ENCODE measurements at regions not wholly inside any gene's neighbourhood (a gene's known extent, or its start where the extent isn't known, plus 50 kb on each side); places are given as distances from the start of the nearest gene placed in this dataset.
"Not testable (repeated sequence)": the region's sequence is repeated elsewhere in the genome, so short reads cannot be mapped to it uniquely, and the experiment has no call there.

DNA sequence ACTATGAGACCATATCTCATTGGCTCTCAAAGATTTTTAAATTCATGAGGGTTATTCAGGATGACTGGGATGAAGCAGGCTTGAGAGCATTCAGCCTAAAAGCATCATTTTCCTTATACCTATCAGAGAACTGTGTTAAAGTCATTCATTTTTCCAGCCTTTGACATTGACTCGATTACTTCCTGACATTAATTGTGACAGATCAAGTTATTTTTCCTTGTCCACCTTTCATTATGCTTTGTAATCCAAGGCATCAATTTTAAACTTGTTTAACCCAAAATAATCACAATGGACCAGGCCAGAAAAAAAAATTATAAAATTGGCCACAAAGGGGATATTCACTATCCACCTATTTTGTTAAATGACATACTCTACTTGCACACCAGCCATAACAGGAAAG is 1606.8 kb upstream of the PIK3C3 start:
- H3K27ac Mint-ChIP-seq, result no peak overlapping the region
- H3K9me3 Mint-ChIP-seq, result peaks cover 7 to 16% of the 10 kb centered on the region in 2 donors
- ATAC-seq (replicated peaks) (no peak), DNase-seq (no peak)
- no peaks in the 10 kb centered on the region for H3K27me3 Mint-ChIP-seq
- no peaks in the 10 kb centered on the region for H3K4me1 Mint-ChIP-seq (ENCODE audit: low read depth in 2 of 2)
- H3K36me3 Mint-ChIP-seq (ENCODE audit: insufficient read depth), result no peaks in the 10 kb centered on the region
- no peak overlapping the region for H3K4me3 Mint-ChIP-seq

DNA sequence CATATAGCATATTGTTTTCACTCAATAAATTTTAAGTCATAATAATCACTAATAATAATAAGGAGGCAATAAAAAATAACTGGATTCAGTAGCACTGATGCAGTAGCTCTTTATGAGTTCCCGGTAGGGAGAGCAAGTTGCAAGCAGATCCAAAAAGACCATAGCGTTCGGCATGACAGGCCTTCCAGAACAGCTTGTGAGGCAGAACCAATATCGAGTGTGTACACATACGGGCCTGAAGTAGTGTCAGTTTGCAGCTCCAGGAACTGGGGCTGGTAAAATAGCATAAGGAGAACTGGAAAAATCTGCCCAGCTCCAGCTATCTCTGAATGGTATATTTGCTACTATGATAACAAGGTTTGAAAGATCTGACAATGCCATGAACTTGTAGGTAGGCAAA is 1607.8 kb upstream of the PIK3C3 start:
- ATAC-seq (replicated peaks), result no peak
- Mint-ChIP-seq H3K4me3 (no peak overlapping the region), H3K27me3 (no peaks in the 10 kb centered on the region), H3K4me1 (ENCODE audit: low read depth in 2 of 2) (no peaks in the 10 kb centered on the region), H3K36me3 (ENCODE audit: insufficient read depth) (no peaks in the 10 kb centered on the region), H3K27ac (no peak overlapping the region), H3K9me3 (peaks cover 11 to 20% of the 10 kb centered on the region in 2 donors)
- DNase-seq, result no peak

DNA sequence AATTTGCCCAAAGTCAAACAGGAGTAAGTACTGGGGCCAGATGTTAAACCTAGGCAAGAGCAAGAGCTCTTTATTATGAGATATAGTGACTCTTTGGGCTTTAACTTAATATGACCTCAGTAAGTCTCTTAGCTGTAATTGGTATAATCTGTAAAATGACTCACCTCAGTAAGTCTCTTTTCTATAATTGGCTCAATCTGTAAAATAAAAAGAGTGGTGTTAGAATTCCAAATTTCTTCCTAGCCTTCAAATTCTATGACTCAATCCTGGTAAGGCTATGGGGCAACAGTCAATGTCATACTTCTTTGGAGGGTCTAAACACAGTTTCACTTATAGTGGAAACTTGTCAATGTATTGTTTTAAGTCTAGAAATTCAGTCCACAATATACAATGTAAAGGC is 1608.9 kb upstream of the PIK3C3 start:
- no peaks in the 10 kb centered on the region for H3K4me1 Mint-ChIP-seq (ENCODE audit: low read depth in 2 of 2)
- ATAC-seq (replicated peaks) (no peak), DNase-seq (no peak)
- H3K9me3 Mint-ChIP-seq, result peaks cover 12 to 27% of the 10 kb centered on the region in 2 donors
- no peak overlapping the region for H3K4me3 Mint-ChIP-seq
- H3K27me3 Mint-ChIP-seq, result no peaks in the 10 kb centered on the region
- H3K36me3 Mint-ChIP-seq (ENCODE audit: insufficient read depth), result no peaks in the 10 kb centered on the region
- H3K27ac Mint-ChIP-seq, result no peak overlapping the region

DNA sequence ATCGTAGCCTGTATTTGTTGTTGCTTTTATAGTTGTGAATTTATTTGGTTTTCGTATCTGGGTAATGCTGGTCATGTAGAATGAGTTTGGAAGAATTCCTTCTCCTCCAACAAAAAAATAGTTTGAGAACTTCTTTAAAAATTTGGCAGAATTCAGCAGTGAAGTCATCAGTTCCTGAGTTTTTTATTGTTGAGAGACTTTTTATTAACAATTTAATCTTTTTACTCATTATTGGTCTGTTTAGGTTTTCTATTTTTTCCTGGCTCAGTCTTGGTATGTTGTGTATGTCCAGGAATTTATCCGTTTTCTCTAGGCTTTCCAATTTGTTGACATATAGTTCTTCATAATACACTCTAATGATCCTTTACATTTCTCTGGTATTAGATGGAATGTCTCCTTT is 1613.3 kb upstream of the PIK3C3 start:
- Mint-ChIP-seq H3K4me3 (no peak overlapping the region), H3K4me1 (ENCODE audit: low read depth in 2 of 2) (no peaks in the 10 kb centered on the region), H3K9me3 (peaks cover 8 to 33% of the 10 kb centered on the region in 2 donors), H3K27me3 (no peaks in the 10 kb centered on the region), H3K27ac (no peak overlapping the region), H3K36me3 (ENCODE audit: insufficient read depth) (no peaks in the 10 kb centered on the region)
- no peak for ATAC-seq (replicated peaks)
- no peak for DNase-seq

DNA sequence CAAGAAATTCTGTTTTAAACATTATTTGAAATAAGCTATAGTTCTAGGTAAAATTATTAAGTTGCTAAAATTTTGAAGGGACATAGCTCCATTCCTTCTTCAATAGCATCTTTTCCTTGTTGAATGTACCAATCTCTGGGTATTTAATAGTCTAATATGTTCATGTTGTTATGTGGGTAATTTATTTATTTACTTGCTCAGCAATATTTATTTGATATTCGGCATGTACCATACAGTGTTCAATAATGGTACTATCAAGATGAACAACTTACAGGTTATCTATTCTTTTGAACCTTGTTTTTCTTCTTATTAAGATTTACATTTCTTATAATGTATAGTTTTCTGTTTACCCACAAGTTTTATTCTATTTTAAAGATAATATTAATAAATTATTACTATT is 1616.8 kb upstream of the PIK3C3 start:
- ATAC-seq (replicated peaks) (no peak), DNase-seq (no peak)
- Mint-ChIP-seq H3K4me1 (ENCODE audit: low read depth in 2 of 2) (no peaks in the 10 kb centered on the region), H3K4me3 (no peak overlapping the region), H3K27ac (no peak overlapping the region), H3K9me3 (peaks cover 11 to 33% of the 10 kb centered on the region in 2 donors), H3K27me3 (no peaks in the 10 kb centered on the region), H3K36me3 (ENCODE audit: insufficient read depth) (no peaks in the 10 kb centered on the region)

DNA sequence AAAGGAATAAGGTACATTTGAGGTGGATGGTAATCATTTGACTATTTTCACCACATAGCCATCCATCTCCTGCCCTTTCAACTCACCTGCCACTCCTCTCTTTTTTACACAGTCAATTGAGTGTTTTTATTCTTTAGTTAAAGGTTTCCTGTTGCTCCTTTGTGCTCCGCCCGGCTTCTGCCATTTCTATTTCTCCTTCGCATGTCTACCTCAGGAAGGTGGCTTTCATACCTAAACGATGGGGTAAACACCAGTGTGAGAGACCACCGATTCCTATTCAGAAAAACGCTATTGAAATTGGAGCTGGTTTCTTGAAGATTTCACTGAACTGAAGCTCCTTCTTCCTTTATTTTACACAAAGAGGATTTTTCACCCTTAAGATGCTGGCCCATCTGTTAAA is 1628.0 kb upstream of the PIK3C3 start:
- H3K27me3 Mint-ChIP-seq, result no peaks in the 10 kb centered on the region
- ATAC-seq (replicated peaks) (no peak), DNase-seq (no peak)
- peaks cover 0 to 9% of the 10 kb centered on the region in 2 donors for H3K9me3 Mint-ChIP-seq
- H3K4me1 Mint-ChIP-seq (ENCODE audit: low read depth in 2 of 2), result no peaks in the 10 kb centered on the region
- H3K4me3 Mint-ChIP-seq, result no peak overlapping the region
- H3K27ac Mint-ChIP-seq, result no peak overlapping the region
- no peaks in the 10 kb centered on the region for H3K36me3 Mint-ChIP-seq (ENCODE audit: insufficient read depth)

DNA sequence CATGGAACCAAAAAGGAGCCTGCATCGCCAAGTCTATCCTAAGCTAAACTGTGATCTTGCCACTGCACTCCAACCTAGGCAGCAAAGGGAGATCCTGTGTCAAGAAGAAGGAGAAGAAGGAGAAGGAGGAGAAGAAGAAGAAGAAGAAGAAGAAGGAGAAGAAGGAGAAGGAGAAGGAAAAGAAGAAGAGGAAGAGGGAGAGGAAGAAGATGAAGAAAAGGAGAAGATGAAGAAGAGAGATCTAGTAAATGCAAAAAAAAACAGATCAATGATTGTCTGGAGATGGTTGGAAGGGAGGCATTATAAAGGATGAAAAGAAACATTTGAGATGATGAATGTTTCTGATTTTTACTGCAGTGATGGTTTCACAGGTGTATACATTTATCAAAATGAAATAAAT is 1629.0 kb upstream of the PIK3C3 start:
- DNase-seq (no peak), ATAC-seq (replicated peaks) (no peak)
- H3K27me3 Mint-ChIP-seq, result no peaks in the 10 kb centered on the region
- H3K4me1 Mint-ChIP-seq (ENCODE audit: low read depth in 2 of 2), result no peaks in the 10 kb centered on the region
- H3K9me3 Mint-ChIP-seq, result peaks cover 0 to 9% of the 10 kb centered on the region in 2 donors
- no peak overlapping the region for H3K4me3 Mint-ChIP-seq
- H3K36me3 Mint-ChIP-seq (ENCODE audit: insufficient read depth), result no peaks in the 10 kb centered on the region
- no peak overlapping the region for H3K27ac Mint-ChIP-seq

DNA sequence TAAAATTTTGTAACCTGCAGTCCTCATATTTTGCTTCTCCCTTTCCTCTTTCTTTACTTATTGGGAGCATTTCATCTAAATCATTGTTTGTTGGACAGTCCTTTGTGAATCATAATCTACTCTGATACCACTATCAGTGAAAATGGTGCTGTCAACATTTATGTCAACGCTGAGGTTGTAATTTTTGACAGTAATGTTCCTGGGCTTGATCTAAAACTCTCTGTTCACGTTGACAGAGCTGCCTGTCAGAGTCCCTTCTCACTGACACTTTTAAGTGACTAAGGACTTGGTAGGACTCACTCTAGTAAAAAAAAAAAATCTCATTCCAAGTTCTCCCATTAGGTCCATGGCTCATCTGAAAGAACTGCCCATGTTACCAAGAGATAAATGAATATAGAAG is 1640.8 kb upstream of the PIK3C3 start:
- Mint-ChIP-seq H3K4me3 (no peak overlapping the region), H3K4me1 (ENCODE audit: low read depth in 2 of 2) (no peaks in the 10 kb centered on the region), H3K27ac (no peak overlapping the region), H3K36me3 (ENCODE audit: insufficient read depth) (no peaks in the 10 kb centered on the region), H3K9me3 (peaks cover 0 to 8% of the 10 kb centered on the region in 2 donors), H3K27me3 (no peaks in the 10 kb centered on the region)
- ATAC-seq (replicated peaks) (no peak), DNase-seq (no peak)

DNA sequence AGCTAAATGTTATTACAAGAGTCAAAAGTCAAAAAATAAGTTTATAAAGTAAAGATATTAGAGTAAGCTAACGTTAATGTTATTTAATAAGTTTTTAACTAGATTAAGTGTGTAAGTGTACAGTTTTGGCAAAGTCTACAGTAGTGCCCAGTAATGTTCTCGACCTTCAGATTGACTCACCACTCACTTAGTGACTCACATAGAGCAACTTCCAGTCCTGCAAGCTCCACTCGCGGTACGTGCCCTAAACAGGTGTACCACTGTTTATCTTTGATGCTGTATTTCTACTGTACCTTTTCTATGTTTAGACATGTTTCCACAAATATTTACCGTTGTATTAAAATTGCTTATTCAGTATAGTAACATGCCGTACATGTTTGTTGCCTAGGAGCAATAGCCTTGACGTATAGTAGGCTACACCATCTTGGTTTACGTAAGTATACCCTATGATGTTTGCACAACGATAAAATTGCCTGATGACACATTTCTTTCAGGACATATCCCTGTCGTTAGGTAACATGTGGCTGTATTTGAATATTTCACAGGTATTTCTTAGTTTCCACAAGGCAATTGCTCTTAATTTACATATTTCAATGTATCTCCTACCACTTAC is 1641.9 kb upstream of the PIK3C3 start:
- Mint-ChIP-seq H3K9me3 (peaks cover 0 to 6% of the 10 kb centered on the region in 2 donors), H3K27ac (no peak overlapping the region), H3K4me1 (ENCODE audit: low read depth in 2 of 2) (no peaks in the 10 kb centered on the region), H3K27me3 (no peaks in the 10 kb centered on the region), H3K36me3 (ENCODE audit: insufficient read depth) (no peaks in the 10 kb centered on the region), H3K4me3 (no peak overlapping the region)
- no peak for ATAC-seq (replicated peaks)
- no peak for DNase-seq

DNA sequence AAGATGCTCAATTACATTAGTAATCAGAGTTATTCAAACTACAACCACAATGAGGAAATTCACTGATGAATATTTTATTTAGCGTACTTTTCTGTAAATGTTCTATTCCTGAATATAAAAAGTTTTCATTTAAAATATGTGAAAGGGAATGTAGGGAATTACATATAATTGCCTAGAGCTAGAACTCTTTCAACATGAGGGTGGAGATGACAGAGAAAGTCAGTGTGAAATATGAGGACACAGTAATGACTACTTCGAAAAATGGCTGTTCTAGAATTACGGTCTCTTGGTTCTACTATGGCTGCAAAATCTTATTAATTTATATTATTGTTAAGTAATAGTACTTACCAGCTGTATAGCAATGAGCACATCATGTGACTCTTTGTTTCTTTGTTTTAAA is 1647.4 kb upstream of the PIK3C3 start:
- no peaks in the 10 kb centered on the region for H3K27me3 Mint-ChIP-seq
- ATAC-seq (replicated peaks) (no peak), DNase-seq (no peak)
- no peak overlapping the region for H3K4me3 Mint-ChIP-seq
- H3K27ac Mint-ChIP-seq, result no peak overlapping the region
- peaks cover 2 to 9% of the 10 kb centered on the region in 2 donors for H3K9me3 Mint-ChIP-seq
- H3K36me3 Mint-ChIP-seq (ENCODE audit: insufficient read depth), result no peaks in the 10 kb centered on the region
- no peaks in the 10 kb centered on the region for H3K4me1 Mint-ChIP-seq (ENCODE audit: low read depth in 2 of 2)

DNA sequence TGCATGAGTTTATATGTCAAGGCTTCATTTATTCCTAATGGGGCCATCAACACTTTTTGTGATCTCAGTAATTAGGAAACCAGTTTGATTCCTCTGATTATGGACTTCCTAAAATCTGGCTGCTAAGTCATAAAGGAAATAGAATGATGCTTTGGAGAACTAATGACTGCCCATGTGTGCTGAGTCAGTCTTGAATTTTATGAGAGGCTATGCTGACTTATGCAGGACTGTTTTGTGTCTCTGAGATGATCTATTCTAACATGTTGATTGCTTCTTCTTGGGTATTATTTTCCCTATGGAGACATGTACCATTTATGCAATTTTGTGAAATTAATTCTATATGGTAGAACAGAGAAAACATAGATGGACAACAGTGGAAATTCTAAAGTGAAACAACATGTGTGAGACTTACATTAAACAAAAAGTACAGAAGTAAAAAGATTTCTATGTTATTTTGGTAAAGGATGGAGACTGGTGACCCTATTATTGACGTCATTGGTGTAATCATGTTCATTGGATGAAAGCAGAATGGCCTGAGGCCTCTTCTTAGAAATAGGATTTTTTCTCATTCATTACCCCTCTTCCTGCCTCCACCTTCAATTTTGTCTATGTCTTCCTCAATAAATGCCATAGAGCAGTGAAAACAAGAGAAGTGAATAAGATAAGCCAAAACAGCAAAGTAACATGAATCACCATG is 1658.2 kb upstream of the PIK3C3 start:
- no peaks in the 10 kb centered on the region for H3K4me1 Mint-ChIP-seq (ENCODE audit: low read depth in 2 of 2)
- ATAC-seq (replicated peaks) (no peak), DNase-seq (no peak)
- H3K9me3 Mint-ChIP-seq, result peaks cover 9 to 13% of the 10 kb centered on the region in 2 donors
- no peak overlapping the region for H3K4me3 Mint-ChIP-seq
- no peak overlapping the region for H3K27ac Mint-ChIP-seq
- H3K27me3 Mint-ChIP-seq, result no peaks in the 10 kb centered on the region
- no peaks in the 10 kb centered on the region for H3K36me3 Mint-ChIP-seq (ENCODE audit: insufficient read depth)

DNA sequence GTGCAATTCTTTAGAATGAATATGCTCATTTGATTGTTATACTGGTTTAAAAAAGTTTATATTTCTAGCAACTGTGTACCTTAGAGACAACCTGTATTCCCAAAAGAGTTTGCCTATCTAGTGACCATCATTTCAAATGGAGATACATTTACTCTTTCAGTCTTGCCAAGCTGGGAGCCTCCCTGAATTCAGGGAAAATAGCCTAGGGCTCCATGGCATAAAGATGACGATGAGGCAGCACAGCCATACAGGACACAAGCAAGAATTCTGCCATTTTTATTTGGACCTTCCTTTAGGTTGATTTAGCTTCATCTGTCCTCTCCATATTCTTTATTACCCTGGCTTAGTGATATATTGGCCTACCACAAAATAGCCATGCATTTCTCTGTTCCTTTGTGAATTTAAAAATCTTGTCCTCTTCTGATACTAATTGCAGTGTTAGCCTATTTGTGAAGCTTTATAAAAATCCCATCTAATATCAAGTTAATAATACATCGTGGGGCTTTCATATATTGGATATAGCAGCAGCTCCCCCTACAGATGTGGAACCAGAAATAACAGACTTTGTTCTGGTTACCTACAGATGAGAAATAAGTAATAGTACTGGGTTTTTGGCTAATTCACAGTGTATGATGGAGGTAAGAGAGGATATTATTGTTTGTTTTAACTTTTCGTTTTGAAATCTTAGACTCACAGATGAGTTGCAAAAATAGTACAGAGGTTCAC is 1661.9 kb upstream of the PIK3C3 start:
- Mint-ChIP-seq H3K36me3 (ENCODE audit: insufficient read depth) (no peaks in the 10 kb centered on the region), H3K27ac (no peak overlapping the region), H3K4me1 (ENCODE audit: low read depth in 2 of 2) (no peaks in the 10 kb centered on the region), H3K27me3 (no peaks in the 10 kb centered on the region), H3K4me3 (no peak overlapping the region), H3K9me3 (peaks cover 3 to 8% of the 10 kb centered on the region in 2 donors)
- DNase-seq (no peak), ATAC-seq (replicated peaks) (no peak)

DNA sequence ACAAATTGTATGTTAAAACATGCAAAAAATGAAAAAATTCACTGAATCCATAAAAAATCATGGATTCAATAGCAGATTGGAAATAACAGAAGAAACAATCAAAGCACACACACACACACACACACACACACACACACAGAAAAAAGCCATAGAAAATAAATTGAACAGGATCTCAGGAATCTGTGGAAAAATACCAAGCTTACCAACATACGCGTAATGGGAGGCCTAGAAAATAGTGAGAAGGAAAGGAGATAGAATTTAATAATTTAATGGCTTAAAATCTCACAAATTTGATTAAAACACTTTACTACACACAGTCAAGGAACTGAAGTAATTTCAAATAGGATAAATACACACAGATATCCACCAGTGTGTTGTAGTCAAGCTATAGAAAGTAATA is 1671.5 kb upstream of the PIK3C3 start:
- Mint-ChIP-seq H3K9me3 (peaks cover 8 to 22% of the 10 kb centered on the region in 2 donors), H3K27ac (no peak overlapping the region), H3K36me3 (ENCODE audit: insufficient read depth) (no peaks in the 10 kb centered on the region), H3K4me1 (ENCODE audit: low read depth in 2 of 2) (no peaks in the 10 kb centered on the region), H3K4me3 (no peak overlapping the region), H3K27me3 (no peaks in the 10 kb centered on the region)
- DNase-seq, result no peak
- no peak for ATAC-seq (replicated peaks)

DNA sequence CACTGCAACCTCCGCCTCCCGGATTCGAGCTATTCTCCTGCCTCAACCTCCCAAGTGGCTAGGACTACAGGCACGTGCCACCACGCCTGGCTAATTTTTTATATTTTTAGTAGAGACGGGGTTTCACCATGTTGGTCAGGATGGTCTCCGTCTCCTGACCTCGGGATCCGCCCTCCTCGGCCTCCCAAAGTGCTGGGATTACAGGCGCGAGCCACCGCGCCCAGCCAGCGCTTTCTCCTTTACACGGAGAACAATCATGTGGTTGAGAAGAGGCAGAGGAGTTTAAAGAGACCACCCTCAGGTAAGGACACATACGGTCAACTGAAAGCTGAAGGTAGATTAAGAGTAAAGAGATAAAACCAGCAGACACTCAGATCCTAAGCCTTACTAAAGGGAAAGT is 1673.7 kb upstream of the PIK3C3 start:
- not testable (repeated sequence) for ATAC-seq (replicated peaks); H3K27me3 Mint-ChIP-seq; H3K27ac Mint-ChIP-seq; H3K4me1 Mint-ChIP-seq (ENCODE audit: low read depth in 2 of 2); H3K36me3 Mint-ChIP-seq (ENCODE audit: insufficient read depth); H3K4me3 Mint-ChIP-seq; DNase-seq
- H3K9me3 Mint-ChIP-seq, result peaks cover 8 to 27% of the 10 kb centered on the region in 2 donors
